Activated T-helper 1 cell treated with anti-CD3 and anti-CD28 coated beads, Interleukin-2, amount 50 U/mL, for 16 hours (primary cell): ENCODE measurements at regions not wholly inside any gene's neighbourhood (a gene's known extent, or its start where the extent isn't known, plus 50 kb on each side); places are given as distances from the start of the nearest gene placed in this dataset.

Experiments used
- DNase-seq, 2 donors: peaks; one replicate each; pipeline ENCODE4 v3.0.0-alpha.2; 2020; ENCODE audit warnings: low read depth in 1 of 2, low spot score in 1 of 2

DNA sequence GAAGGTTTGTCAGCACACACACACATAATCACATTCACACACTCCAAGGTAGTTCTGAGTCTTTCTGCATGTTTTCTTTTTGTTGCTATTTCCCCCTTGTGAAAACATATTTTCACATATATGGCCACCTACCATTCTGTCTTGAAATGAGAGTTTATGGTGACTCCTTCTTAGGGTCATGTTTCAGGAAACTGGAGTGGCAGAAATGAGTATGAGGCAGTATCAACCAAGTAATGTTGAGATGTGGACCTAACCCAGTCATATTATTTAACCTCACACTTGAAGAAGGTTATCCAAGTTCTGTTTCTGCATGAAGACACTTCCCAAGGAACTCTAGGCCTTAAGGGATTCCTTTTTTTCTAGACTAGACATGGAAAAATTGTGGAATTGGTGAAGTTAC lies 481.4 kb downstream of the ETS1 start:
- no peak for DNase-seq

DNA sequence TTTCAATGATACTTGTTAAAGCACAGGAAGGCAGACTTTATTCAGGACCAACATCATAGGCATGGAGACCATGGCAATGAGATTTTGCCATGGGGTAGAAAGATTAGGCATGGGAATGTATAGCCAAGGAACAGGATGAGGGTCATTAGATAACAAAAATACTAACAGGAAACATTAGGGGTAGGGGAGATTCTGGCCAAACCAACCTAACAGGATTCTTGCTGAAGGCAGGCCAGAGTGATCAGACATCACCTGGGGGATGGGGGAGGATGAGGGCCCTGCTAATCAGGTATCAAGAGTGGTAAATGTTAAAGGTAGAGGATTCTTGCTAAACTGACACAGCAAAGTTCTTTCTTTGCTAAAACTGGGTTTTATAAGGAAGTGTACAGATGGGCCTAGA lies 481.8 kb downstream of the ETS1 start:
- no peak for DNase-seq

DNA sequence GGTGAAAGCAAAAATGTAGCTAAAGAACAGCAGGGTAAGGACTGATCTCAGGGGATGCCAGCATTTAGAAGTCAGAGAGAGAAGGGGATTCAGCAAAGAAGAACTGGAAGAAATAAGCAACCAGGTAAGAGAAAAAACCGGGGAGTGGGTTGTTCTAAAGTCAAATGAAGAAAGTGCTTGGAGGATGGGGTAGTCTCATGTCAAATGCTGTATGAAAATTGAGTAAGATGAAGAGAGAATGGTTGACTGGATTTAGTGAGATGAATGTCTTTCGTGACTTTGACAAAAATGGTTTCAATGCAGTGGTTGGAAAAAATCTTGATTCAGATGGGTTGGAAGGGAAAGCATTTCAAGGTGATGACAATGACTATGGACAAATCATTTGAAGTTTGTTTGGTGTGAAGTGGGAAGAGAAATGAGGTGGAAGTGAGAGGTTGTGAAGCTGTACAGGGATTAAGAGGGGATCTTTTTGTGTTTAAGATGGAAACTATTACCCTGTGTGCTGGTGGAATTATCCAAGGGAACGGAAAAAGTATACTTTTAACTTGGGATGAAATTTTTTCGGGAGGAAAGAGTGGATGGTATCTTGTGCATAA lies 484.0 kb downstream of the ETS1 start:
- no peak for DNase-seq

DNA sequence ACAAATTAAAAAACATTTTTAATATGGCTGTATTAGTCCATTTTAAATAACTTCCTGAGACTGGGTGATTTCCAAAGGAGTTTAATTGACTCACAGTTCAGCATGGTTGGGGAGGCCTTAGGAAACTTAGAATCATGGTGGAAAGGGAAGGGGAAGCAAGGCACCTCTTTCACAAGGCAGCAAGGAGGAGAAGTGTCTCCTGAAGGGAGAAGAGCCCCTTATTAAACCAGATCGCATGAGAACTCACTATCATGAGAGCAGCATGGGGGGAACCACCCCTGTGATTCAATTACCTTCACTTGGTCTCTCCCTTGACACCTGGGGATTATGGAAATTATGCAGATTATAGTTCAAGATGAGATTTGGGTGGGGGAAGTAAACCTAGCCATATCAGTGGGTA lies 488.6 kb downstream of the ETS1 start:
- no peak for DNase-seq

DNA sequence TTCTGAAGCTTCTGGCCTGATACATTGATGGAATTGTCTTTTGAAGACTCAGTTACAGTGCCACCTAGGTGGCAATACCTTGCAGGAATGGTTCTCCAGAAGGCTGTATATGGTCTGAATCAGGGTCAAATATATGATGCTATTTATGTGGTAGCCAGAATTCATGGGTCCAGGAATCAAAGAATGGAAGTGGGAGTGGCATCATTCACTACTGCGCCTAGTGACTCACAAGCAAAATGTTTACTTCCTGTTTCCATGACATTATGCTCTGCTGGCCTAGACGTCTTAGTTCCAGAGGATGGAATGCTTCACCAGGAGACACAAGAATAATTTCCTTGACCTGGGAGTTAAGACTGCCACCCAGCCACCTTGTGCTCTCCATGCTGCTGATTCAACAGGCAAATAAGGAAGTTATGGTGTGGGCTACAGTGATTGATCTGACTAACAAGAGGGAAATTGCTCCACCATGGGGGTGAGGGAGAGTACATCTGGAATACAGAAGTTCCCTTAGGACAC lies 491.8 kb downstream of the ETS1 start:
- DNase-seq, result no peak

DNA sequence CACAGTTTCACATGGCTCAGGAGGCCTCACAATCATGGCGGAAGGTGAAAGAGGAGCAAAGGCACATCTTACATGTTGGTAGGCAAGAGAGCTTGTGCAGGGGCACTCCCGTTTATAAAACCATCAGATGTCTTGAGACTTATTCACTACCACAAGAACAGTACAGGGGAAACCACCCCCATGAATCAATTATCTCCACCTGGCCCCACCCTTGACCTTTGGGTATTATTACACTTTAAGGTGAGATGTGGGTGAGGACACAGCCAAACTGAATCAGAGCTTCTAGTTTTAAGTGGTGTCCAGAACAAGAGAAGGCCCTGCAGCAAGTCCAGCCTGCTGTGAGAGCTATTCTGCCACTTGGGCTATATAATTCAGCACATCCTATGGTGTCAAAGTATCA lies 493.7 kb downstream of the ETS1 start:
- no peak for DNase-seq

DNA sequence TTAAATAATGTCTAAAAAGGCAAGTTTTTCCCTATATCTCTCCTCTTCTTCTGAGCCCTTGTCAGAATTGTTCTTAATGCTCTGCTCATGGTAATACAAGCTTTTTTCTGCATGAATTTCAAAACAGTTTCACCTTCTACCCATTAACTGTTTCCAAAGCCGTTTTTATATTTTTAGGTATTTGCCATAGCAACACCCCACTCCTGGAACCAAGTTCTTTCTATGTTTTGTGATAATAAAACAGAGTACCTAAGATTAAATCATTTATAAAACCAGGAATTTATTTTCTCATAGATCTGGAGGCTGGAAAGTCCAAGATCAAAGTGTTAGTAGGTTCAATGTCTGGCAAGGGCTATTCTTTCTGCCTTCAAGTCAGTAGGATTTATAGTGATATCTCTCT lies 497.4 kb downstream of the ETS1 start:
- DNase-seq, result no peak

DNA sequence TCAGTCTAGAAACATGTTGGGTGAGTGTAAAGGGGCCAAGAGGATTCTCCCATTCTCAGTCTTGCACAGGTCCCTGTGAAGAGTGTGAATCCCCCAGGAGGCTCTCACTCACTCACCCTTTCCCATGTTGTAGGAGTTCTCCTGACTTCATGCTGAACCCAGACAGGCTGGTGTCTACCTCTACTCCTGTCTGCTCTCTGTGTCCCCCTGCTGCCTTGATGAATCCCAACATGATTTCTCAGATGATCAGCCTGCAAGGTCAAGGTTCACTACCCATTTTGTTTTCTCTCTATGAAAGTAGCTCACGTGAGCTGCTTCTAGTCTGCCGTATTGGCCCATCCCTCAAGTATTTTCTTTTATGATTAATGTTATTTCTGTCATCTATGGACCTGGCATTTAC lies 500.6 kb downstream of the ETS1 start:
- no peak for DNase-seq

DNA sequence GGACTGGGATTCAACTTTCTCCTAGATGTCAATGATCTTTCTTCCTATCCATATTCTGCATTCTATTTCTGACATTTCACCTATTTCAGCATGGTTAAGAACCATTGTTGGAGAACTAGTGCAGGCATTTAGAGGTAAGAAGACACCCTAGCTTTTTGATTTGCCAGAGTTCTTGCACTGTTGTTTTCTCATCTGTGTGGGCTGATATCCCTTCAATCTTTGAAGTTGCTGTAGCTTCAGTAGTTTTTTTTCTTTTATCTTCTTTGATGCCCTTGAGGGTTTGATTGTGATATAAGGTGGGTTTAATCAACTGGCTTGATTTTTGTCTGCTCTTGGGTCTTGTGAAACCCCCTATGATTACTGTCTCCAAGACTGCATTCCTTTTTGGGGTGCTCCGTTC lies 502.1 kb downstream of the ETS1 start:
- DNase-seq, result no peak

DNA sequence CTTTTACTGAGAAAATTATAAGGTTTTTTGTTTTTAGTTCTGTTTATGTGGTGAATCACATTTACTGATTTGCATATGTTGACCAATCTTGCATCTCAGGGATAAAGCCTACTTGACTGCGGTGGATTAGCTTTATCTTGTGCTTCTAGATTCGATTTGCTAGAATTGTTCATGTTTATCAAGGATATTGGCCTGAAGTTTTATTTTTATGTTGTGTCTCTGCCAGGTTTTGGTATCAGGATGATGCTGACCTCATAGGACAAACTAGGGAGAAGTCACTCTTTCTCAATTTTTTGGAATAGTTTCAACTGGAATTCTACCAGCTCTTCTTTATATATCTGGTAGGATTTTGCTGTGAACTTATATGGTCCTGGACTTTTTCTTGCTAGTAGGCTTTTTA lies 504.8 kb downstream of the ETS1 start:
- DNase-seq, result no peak

DNA sequence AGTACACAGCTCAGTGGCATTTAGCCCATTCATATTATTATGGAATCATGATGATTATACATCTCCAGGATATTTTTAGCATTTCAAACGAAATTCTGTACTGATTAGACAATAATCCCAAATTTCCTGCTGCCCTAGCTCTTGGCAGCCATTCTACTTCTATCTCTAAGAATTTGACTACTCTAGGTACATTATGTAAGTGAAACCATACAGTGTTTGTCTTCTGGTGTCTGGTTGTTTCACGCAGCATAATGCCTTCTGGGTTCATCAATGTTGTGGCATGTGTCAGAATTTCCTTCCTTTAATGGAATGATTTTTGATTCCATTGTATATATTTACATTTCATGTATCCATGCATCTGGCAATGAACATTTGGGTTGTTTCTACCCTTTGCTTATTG lies 517.7 kb downstream of the ETS1 start:
- DNase-seq, result no peak

DNA sequence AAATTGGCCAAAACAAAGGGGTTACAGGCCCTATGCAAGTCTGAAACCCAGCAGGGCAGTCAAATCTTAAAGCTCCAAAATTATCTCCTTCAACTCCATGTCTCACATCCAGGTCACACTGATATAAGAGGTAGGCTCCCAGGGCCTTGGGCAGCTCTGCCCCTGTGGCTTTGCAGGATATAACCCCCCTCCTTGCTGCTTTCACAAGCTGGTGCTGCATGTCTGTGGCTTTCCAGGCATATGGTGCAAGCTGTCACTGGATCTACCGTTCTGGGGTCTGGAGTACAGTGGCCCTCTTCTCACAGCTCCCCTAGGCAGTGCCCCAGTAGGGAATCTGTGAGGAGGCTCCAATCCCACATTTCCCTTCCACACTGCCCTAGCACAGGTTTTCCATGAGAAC lies 519.6 kb downstream of the ETS1 start:
- DNase-seq, result no peak

DNA sequence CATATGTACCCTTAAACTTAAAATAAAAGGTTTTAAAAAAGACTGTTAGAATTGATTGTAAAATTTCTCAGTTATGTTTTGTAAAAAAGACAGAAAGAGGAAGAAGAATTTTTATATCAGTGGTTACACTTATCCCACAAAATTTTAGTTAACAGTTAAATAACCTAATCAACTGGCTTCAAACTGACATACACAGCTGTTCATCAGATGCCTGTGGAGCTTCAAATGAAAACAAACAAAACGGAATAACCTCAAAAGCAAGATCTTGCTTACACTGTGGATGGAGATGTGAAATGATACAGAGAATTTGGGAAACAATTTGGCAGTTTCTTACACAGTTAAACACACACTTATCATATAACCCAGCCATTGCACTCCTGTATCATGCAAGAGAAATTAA lies 521.0 kb downstream of the ETS1 start:
- DNase-seq, result no peak

DNA sequence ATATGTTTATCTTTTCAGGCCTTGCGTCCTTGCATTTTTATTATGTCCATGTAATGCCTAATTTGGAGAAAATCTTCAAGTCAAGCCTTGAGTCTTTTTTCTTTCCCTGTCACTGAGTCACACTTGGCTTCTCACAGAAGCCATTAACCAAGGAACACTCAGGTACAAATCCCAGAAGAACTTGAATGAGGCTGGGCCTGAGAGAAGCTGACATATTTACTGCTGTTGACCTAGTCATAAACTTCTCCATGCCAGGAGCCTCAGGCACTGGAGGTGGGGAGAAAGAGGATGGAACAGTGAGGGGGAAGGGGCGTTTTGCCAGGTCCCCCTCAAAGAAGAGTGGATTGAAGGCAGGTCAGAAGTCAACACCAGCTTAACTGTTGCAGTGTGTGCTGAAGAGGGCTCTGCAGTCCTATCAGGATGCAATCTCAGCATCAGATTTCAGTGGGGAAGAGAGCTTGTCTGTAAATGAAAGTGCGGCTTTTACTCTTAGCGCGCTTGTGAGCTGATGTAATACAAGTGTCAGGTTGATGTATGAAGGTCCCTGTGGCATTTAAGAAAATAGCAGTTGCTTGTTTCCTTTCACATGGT lies 526.0 kb downstream of the ETS1 start:
- no peak for DNase-seq

DNA sequence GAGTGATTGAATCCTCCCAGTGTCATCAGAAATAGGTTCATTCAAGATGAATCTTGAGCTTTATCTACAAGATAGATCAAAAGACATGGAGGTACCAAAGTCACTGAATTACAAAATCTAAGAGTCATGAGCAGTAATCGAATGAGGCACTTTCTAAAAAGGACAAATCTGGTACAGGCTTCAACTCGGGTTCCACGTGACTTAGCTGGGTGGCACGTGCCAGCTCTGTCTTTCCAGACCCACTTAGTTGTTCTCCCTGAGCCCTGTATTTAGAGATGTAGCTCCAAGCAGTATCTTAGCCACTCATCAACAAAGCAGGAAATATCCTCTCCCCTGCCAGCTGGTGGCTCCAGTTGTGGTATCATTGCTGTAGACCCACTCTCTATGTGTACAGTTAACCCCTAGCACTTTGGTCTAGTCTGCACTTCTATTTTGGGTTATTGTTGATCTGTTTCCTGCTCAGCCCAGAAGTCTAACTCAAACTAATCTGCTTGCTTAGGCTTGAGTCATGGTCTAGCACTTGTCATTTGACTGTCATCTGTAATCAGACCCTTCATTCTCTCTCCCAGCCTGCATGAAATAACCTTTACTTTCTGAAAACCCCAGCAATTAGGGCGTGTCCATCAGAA lies 528.7 kb downstream of the ETS1 start:
- DNase-seq, result no peak

DNA sequence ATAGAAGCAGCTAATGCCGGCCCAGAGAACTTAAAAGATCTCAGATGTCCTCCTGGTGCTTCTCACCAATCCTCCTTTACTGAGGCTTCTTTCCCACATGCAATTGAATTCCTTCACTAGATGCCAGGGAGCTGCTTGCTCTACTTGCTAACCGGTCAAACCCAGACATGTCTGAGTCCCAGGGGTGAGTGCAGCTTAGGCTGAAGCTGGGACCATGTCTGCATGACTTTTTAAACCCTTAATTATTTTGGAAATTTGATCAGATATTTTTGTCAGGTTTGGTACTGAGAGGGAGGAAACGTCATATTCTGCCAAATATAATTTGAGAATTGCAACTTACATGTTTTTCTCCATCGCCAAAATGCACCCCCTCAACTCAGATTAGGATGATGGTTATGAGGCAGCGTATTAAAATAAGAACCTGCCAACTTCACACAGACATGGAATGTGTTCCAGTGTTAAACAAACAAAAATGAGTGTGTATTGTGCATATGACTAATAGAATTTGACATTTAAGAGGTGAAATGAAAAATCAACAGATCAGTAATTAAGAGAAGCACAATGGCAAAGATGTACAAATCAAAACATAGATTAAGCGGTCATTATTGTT lies 529.5 kb downstream of the ETS1 start:
- DNase-seq, result no peak

DNA sequence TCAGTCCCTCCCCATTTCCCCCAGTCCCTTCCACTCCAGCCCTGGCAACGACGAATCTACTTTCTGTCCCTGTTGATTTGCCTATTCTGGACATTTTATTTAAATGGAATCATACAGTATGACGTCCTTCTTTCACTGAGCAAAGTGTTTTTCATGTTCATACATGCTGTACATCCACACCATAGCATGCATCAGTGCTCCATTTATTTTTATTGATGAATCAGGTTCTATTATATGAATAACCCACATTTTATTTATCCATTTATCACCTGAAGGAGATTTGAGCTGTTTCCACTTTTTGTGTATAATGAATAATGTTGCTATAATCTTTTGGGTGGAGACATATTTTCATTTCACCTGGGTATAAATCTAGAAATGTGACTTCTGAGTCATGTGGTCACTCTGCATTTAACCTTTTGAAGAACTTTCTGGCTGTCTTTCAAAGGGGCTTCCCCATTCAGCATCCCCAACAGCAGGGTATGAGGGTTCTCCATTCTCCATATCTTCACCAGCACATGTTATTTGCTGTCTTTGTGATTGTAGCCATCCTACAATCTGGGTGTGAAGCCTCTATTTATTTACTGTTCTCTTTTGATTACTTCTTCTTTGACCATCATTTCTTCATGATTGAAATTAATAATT lies 531.7 kb downstream of the ETS1 start:
- DNase-seq, result no peak

DNA sequence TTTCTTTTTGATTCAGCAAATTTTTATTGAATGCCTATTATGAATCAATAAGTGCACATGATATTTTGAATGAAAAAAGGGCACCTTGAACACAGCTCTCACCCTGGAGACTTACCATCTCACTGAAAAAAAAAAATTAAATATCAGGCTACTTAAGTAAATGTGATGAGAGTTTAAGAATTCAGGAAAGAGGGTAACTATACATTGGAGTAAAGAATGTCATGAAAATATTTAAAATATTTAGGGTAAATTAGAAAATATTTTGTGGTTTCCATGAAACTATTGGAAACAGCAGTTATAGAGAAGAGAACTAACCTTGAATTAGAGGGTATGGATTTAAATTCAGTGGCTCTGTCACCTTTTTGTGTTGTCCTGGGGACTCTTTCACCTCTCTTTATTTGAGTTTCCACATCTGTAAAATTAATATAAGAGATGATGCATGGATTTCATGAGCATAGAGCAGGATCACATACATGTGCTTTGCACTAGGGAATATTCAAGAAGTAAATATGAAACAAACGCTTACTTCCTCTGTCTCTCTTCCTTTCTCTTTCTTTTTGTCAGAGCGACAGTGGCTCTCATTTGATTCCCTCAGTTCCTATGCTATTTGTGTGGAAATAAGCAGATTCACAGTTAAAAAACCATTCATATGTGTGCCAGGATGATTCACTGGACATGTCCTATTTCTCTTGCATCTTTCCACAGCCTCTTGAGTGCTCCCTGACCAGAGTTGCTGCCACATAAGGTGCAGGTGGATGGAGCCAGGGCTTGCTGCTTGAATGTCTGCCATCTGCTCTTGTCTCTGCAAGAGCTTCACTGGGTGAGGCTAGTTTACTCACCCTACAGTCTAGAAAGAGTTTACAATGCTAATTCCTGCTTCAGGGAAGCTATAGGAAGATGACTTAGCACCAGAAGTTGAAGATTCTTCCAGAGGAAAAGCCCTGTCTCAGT lies 533.1 kb downstream of the ETS1 start:
- DNase-seq, result no peak

DNA sequence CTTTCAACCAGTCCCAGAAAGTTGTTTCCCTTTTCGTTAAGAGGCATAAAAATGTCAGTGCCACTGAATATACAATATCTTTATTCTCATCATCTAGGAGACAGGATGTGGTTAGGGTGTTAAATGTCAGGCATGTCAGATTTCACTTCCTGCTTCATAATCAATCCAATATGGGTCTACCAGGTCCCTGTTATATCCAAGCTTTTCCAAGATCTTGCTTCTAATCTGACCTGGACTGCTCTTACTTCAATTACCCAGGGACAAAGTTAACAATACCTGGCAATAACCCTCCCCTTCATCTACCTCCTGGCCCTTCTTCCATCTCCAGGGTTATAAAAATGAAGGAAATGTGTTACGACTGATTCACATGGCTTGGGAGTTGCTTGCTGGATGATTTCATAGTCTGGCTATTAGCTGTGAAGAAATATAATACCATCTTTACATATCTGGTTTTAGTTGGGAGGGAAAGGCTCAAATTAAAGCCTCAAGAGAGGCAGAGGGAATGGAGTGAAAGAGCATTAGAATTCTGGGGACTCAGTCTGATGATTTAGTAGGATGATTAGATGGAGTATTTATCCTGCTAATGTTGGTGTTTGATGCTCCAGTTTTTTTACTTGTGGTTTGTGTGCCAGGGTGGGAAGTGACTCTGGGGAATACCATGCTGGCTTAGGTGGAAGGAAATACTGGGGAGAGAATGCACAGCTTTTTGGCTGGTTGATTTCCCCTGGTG lies 534.3 kb downstream of the ETS1 start:
- DNase-seq, result no peak

DNA sequence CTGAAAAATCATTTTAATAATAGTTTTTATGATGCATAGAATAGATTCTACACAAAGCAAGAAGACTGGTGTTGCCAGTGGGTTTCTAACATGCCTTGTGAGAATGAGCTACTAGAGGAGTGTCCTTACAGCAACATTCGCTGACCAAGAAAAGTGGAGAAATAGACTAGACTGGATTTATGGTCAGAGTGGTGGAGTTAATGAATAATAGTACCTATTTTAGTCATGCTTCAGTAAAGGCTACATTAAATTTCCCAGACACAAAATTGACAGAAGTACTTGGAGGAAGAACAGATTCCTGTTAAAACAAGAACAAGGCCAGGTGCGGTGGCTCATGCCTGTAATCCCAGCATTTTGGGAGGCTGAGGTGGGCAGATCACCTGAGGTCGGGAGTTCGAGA lies 539.2 kb downstream of the ETS1 start:
- DNase-seq, result no peak
